Lung (tissue), 11 donors: ENCODE measurements at regions not wholly inside any gene's neighbourhood (a gene's known extent, or its start where the extent isn't known, plus 50 kb on each side); places are given as distances from the start of the nearest gene placed in this dataset.

ENCODE experiments used
- ATAC-seq: fragments of 200-7000 bp; cut with Tn5 transposase; one replicate; pipeline ENCODE4 v1.9.1; 2020; ENCODE audit warnings: moderate number of reproducible peaks; ENCODE audit not compliant: insufficient read depth, low FRiP score
- DNase-seq, 3 donors: peaks; one replicate each; pipeline ENCODE4 v3.0.0-alpha.2; 2013 to 2017
- H3K27ac ChIP-seq, 2 donors: one replicate each; pipeline ENCODE4 v1.5.1; 2013; ENCODE audit warnings: mild to moderate bottlenecking in 2 of 2, moderate library complexity in 2 of 2, control low read depth in 1 of 2, inconsistent platforms in 1 of 2, low read depth in 1 of 2, low read length in 1 of 2
- H3K27me3 ChIP-seq, 3 donors: one replicate each; pipeline ENCODE4 v1.5.1; 2013; ENCODE audit warnings: low read length in 2 of 3; ENCODE audit not compliant: control insufficient read depth in 3 of 3, insufficient read depth in 3 of 3
- H3K36me3 ChIP-seq, 4 donors: one replicate each; pipeline ENCODE4 v1.5.1; 2013; ENCODE audit warnings: low read length in 4 of 4, mild to moderate bottlenecking in 1 of 4, moderate library complexity in 1 of 4; ENCODE audit not compliant: control insufficient read depth in 4 of 4, insufficient read depth in 4 of 4
- H3K4me1 ChIP-seq, 5 donors: one replicate each; pipeline ENCODE4 v1.5.1; 2013; ENCODE audit warnings: low read length in 5 of 5, mild to moderate bottlenecking in 2 of 5, moderate library complexity in 1 of 5; ENCODE audit not compliant: control insufficient read depth in 5 of 5, insufficient read depth in 5 of 5
- H3K4me3 ChIP-seq: one replicate; pipeline ENCODE4 v1.5.1; 2013; ENCODE audit warnings: mild to moderate bottlenecking, control low read depth, moderate library complexity
- H3K9ac ChIP-seq, 2 donors: one replicate each; pipeline ENCODE4 v1.5.1; 2013; ENCODE audit warnings: low read length in 2 of 2, control low read depth in 1 of 2; ENCODE audit not compliant: insufficient read depth in 1 of 2
- H3K9me3 ChIP-seq, 4 donors: one replicate each; pipeline ENCODE4 v1.5.1; 2013; ENCODE audit warnings: low read length in 3 of 4, mild to moderate bottlenecking in 1 of 4, moderate library complexity in 1 of 4; ENCODE audit not compliant: control insufficient read depth in 4 of 4, insufficient read depth in 3 of 4
- WGBS, 2 donors: extraction: QIAGEN DNeasy Blood & Tissue Kit; methylation state at CpG; one replicate each; pipeline ENCODE4 v1.1.7; 2013; 5-methylcytosine and 5-hydroxymethylcytosine counted together
- TF ChIP-seq, protein P1 (sequence below): IDR thresholded peaks from 2 replicates; pipeline ENCODE4 v1.5.1; 2012; ENCODE audit warnings: mild to moderate bottlenecking; ENCODE audit errors: control extremely low read depth, extremely low read depth
- donor health status: control.
- donor health status: control.
- donor health status: Bipolar disorder and iron deficiency.
- donor health status: healthy.
- donor health status: DM: yes; HTN: yes; CAD: no.

DNA sequence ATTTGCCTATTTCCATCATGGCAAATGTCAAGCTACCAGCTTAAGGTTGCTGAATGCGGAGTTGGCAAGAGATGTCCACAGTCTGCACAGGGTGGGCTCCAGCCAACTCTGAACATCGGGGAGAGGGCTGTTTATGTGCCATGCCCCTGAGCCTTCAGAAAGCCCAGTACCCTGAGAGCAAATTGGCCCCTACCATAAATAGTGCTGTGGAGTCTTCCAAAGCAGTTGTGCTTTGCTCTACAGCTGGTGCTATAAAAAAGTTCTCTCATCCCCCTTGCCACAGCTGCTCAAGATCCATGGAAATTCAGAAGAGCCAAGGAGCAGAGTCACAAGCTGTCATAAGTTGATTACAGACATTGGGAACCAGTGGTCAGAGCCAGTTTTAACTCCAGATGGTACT is 85.6 kb upstream of the CLDN14 start:
- Histone ChIP-seq H3K4me1 (peaks cover 0 to 10% (median 0%) of the 10 kb centered on the region in 5 donors), H3K4me3 (no peak overlapping the region), H3K9ac (no peak overlapping the region), H3K27me3 (no peaks in the 10 kb centered on the region), H3K36me3 (no peaks in the 10 kb centered on the region), H3K27ac (no peak overlapping the region), H3K9me3 (peaks cover 0 to 8% (median 0%) of the 10 kb centered on the region in 4 donors)
- TF ChIP-seq, protein P1, sequence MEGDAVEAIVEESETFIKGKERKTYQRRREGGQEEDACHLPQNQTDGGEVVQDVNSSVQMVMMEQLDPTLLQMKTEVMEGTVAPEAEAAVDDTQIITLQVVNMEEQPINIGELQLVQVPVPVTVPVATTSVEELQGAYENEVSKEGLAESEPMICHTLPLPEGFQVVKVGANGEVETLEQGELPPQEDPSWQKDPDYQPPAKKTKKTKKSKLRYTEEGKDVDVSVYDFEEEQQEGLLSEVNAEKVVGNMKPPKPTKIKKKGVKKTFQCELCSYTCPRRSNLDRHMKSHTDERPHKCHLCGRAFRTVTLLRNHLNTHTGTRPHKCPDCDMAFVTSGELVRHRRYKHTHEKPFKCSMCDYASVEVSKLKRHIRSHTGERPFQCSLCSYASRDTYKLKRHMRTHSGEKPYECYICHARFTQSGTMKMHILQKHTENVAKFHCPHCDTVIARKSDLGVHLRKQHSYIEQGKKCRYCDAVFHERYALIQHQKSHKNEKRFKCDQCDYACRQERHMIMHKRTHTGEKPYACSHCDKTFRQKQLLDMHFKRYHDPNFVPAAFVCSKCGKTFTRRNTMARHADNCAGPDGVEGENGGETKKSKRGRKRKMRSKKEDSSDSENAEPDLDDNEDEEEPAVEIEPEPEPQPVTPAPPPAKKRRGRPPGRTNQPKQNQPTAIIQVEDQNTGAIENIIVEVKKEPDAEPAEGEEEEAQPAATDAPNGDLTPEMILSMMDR = no peak
- WGBS, 2 donors = 90 to 95% methylated on average over 2 of the region's 2 CpGs
- DNase-seq (no peak), ATAC-seq (no peak)

- H3K9ac ChIP-seq = no peak overlapping the region
- TF ChIP-seq, protein P1 = no peak
- H3K9me3 ChIP-seq = peaks cover 0 to 8% (median 0%) of the 10 kb centered on the region in 4 donors
- WGBS, 2 donors = 80 to 87% methylated on average over 7 of the region's 7 CpGs
- peaks cover 0 to 4% (median 0%) of the 10 kb centered on the region in 3 donors for H3K27me3 ChIP-seq
- no peak overlapping the region for H3K4me3 ChIP-seq
- H3K27ac ChIP-seq = no peak overlapping the region
- ATAC-seq (no peak), DNase-seq (no peak)
- no peaks in the 10 kb centered on the region for H3K36me3 ChIP-seq
- peaks cover 0 to 10% (median 0%) of the 10 kb centered on the region in 5 donors for H3K4me1 ChIP-seq
Observed at GRCh38 chr21:36566644-36567043, 86.7 kb upstream of the CLDN14 start.

DNA sequence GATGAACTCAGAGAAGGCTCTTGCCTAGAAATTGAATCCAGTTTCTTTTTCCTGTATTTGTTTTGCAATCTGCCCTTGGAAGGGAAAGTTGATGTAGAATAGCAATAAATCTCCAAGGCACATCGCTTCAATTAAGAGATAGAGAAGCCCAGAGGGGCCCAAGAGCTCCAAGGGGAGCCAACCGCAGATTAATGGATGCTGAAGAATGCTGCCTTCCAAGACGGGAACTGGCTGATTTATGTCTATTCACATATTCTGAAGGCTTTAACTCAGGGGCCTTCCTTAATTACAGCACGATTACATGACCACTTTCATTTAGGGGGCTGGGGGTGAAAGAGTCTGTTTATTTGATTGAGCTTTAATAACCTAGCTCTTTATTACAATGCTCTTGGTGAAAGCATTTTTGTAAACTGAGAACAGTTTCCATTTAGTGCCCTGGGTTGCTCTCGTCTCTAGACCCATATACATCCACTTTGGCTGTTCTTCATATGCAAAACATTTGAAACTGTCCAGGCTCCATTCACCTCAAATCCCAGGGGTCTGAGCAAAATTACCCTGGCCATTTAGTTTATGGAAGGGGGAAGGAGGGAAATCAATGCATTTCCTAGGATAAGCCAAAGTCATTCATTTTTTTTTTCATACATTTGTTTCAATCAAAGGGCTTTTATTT is 87.4 kb upstream of the CLDN14 start:
- H3K4me3 ChIP-seq = no peak overlapping the region
- peaks cover 0 to 8% (median 0%) of the 10 kb centered on the region in 4 donors for H3K9me3 ChIP-seq
- 69 to 81% methylated on average over 5 of the region's 5 CpGs for WGBS, 2 donors
- TF ChIP-seq, protein P1 = no peak
- ATAC-seq (no peak), DNase-seq (peak in 1 of 3 donors; percentile 51)
- H3K4me1 ChIP-seq = peaks cover 0 to 10% (median 0%) of the 10 kb centered on the region in 5 donors
- peaks cover 0 to 4% (median 0%) of the 10 kb centered on the region in 3 donors for H3K27me3 ChIP-seq
- H3K27ac ChIP-seq = no peak overlapping the region
- H3K36me3 ChIP-seq = no peaks in the 10 kb centered on the region
- no peak overlapping the region for H3K9ac ChIP-seq

GRCh38 chr21:36569511-36569910 is 89.6 kb upstream of the CLDN14 start:
- Histone ChIP-seq H3K27me3 (peaks cover 0 to 4% (median 0%) of the 10 kb centered on the region in 3 donors), H3K36me3 (no peaks in the 10 kb centered on the region), H3K9me3 (peaks cover 0 to 6% (median 0%) of the 10 kb centered on the region in 4 donors), H3K4me1 (peaks cover 0 to 10% (median 0%) of the 10 kb centered on the region in 5 donors), H3K27ac (no peak overlapping the region), H3K4me3 (no peak overlapping the region), H3K9ac (no peak overlapping the region)
- DNase-seq (no peak), ATAC-seq (no peak)
- WGBS, 2 donors = 94 to 97% methylated on average over 6 of the region's 6 CpGs
- TF ChIP-seq, protein P1 = no peak
